ENCODE measurements at regions not wholly inside any gene's neighbourhood (a gene's known extent, or its start where the extent isn't known, plus 50 kb on each side); places are given as distances from the start of the nearest gene placed in this dataset.

GRCh38 chr11:114914231-114915005 is 236.1 kb downstream of the NXPE2 start:
- Histone ChIP-seq H3K27me3 (ENCODE audit: insufficient read depth) (no peaks in the 10 kb centered on the region), H4K20me1 (ENCODE audit: insufficient read depth) (no peaks in the 10 kb centered on the region), H2AFZ (ENCODE audit: low read depth) (no peak overlapping the region), H3K4me3 (ENCODE audit: low read depth in 2 of 2, low read length in 1 of 2) (no peak overlapping the region), H3K4me2 (no peak overlapping the region), H3K9ac (no peak overlapping the region), H3K27ac (ENCODE audit: low read depth in 2 of 2, low read length in 1 of 2) (no peak overlapping the region), H3K36me3 (replicated peaks in 1 of 2; ENCODE audit: control insufficient read depth in 1 of 2, insufficient read depth in 2 of 2, low read length in 1 of 2) (no peaks in the 10 kb centered on the region), H3K9me3 (no peaks in the 10 kb centered on the region), H3K4me1 (ENCODE audit: control insufficient read depth in 1 of 2, insufficient read depth in 2 of 2, low read depth in 1 of 2, low read length in 1 of 2) (peaks cover 0 to 18% of the 10 kb centered on the region in 2 experiments; a peak in 2 of 4 replicates), H3K9me2 (no peaks in the 10 kb centered on the region), H3F3A (replicated peaks; ENCODE audit: insufficient read depth) (no peaks in the 10 kb centered on the region), H3K79me2 (ENCODE audit: insufficient read depth) (no peaks in the 10 kb centered on the region)
- DNase-seq: no peak
- ChIA-PET CTCF (interaction anchor here (0.6 kb wide), 1 partner anchor 139 kb away, joined by 3 read pairs; no protein-coding TSS in a partner anchor), POLR2A (no interaction called here)
- 15% methylated on average over 1 of the region's 1 CpG for WGBS (ENCODE audit: low lambda C conversion rate)
- no peak for TF ChIP-seq CHD2 (IDR thresholded peaks at IDR 0.05; ENCODE audit: low read length, partially characterized antibody)
- TF ChIP-seq REST (IDR thresholded peaks at IDR 0.05; ENCODE audit: low read depth, low read length): no peak
- TF ChIP-seq USF2 (IDR thresholded peaks at IDR 0.05; ENCODE audit: borderline replicate concordance, low read depth, low read length): no peak
- no peak for TF ChIP-seq POLR2AphosphoS5 (IDR thresholded peaks at IDR 0.05; ENCODE audit: low read depth, low read length)
- no peak for TF ChIP-seq TAF1 (IDR thresholded peaks at IDR 0.05; ENCODE audit: borderline replicate concordance, low read depth, low read length)
- no peak for TF ChIP-seq FOXJ3 (CRISPR knock-in tag; IDR thresholded peaks at IDR 0.05)
- TF ChIP-seq MEF2A (IDR thresholded peaks at IDR 0.05; ENCODE audit: borderline replicate concordance, low read depth): no peak
- no peak for TF ChIP-seq JUND (IDR thresholded peaks at IDR 0.05)
- no peak for TF ChIP-seq RXRA (IDR thresholded peaks at IDR 0.05; ENCODE audit: borderline replicate concordance, low read depth)
- no peak for TF ChIP-seq USF1 (IDR thresholded peaks at IDR 0.05; ENCODE audit: borderline replicate concordance, low read depth)
- no peak for TF ChIP-seq FOXM1 (IDR thresholded peaks at IDR 0.05; ENCODE audit: low read depth)
- no peak for TF ChIP-seq GATA2 (CRISPR knock-in tag; IDR thresholded peaks at IDR 0.05)
